ENCODE measurements at regions not wholly inside any gene's neighbourhood (a gene's known extent, or its start where the extent isn't known, plus 50 kb on each side); places are given as distances from the start of the nearest gene placed in this dataset.

- Mint-ChIP-seq H3K4me1 (peaks cover under 1% of the 10 kb centered on the region), H3K27me3 (ENCODE audit: low read depth, poor library complexity) (no peaks in the 10 kb centered on the region), H3K9me3 (peaks cover 9% of the 10 kb centered on the region), H3K4me3 (no peak overlapping the region), H3K27ac (no peak overlapping the region), H3K36me3 (ENCODE audit: low read depth) (no peaks in the 10 kb centered on the region)
- no peak for DNase-seq
- TF ChIP-seq CTCF (IDR thresholded peaks at IDR 0.05), result no peak
Measured at GRCh38 chr5:105922574-105922973, 1748.2 kb downstream of the EFNA5 start.

- no peaks in the 10 kb centered on the region for H3K36me3 Mint-ChIP-seq (ENCODE audit: low read depth)
- DNase-seq, result no peak
- TF ChIP-seq CTCF (IDR thresholded peaks at IDR 0.05), result no peak
Measured at GRCh38 chr5:105922080-105922479, 1748.7 kb downstream of the EFNA5 start.

GRCh38 chr5:105917189-105917588 is 1753.5 kb downstream of the EFNA5 start:
- no peaks in the 10 kb centered on the region for H3K27me3 Mint-ChIP-seq (ENCODE audit: low read depth, poor library complexity)
- H3K27ac Mint-ChIP-seq, result no peak overlapping the region
- no peak for TF ChIP-seq CTCF (IDR thresholded peaks at IDR 0.05)
- no peak overlapping the region for H3K4me3 Mint-ChIP-seq
- DNase-seq, result no peak
- peaks cover 7% of the 10 kb centered on the region for H3K4me1 Mint-ChIP-seq
- H3K9me3 Mint-ChIP-seq, result peaks cover 9% of the 10 kb centered on the region
- H3K36me3 Mint-ChIP-seq (ENCODE audit: low read depth), result no peaks in the 10 kb centered on the region

More at GRCh38 chr5:105922080-105922479, 1748.7 kb downstream of the EFNA5 start:
- H3K9me3 Mint-ChIP-seq, result peaks cover 9% of the 10 kb centered on the region
- peaks cover 5% of the 10 kb centered on the region for H3K4me1 Mint-ChIP-seq
- H3K27ac Mint-ChIP-seq, result no peak overlapping the region
- H3K27me3 Mint-ChIP-seq (ENCODE audit: low read depth, poor library complexity), result no peaks in the 10 kb centered on the region
- no peak overlapping the region for H3K4me3 Mint-ChIP-seq

- no peak overlapping the region for H3K4me3 Mint-ChIP-seq
Measured at GRCh38 chr5:105907016-105907415, 1763.7 kb downstream of the EFNA5 start.

GRCh38 chr5:105905392-105905791 is 1765.3 kb downstream of the EFNA5 start:
- no peak for TF ChIP-seq CTCF (IDR thresholded peaks at IDR 0.05)
- Mint-ChIP-seq H3K27ac (no peak overlapping the region), H3K36me3 (ENCODE audit: low read depth) (no peaks in the 10 kb centered on the region)

More at GRCh38 chr5:105907016-105907415, 1763.7 kb downstream of the EFNA5 start:
- Mint-ChIP-seq H3K4me1 (no peaks in the 10 kb centered on the region), H3K36me3 (ENCODE audit: low read depth) (no peaks in the 10 kb centered on the region), H3K9me3 (no peaks in the 10 kb centered on the region), H3K27me3 (ENCODE audit: low read depth, poor library complexity) (no peaks in the 10 kb centered on the region), H3K27ac (no peak overlapping the region)
- DNase-seq, result no peak
- no peak for TF ChIP-seq CTCF (IDR thresholded peaks at IDR 0.05)

GRCh38 chr5:105903069-105903468 is 1767.7 kb downstream of the EFNA5 start:
- no peaks in the 10 kb centered on the region for H3K27me3 Mint-ChIP-seq (ENCODE audit: low read depth, poor library complexity)
- H3K27ac Mint-ChIP-seq, result no peak overlapping the region
- DNase-seq, result no peak
- no peaks in the 10 kb centered on the region for H3K9me3 Mint-ChIP-seq
- peaks cover 4% of the 10 kb centered on the region for H3K4me1 Mint-ChIP-seq
- no peak for TF ChIP-seq CTCF (IDR thresholded peaks at IDR 0.05)
- no peak overlapping the region for H3K4me3 Mint-ChIP-seq
- H3K36me3 Mint-ChIP-seq (ENCODE audit: low read depth), result no peaks in the 10 kb centered on the region

More at GRCh38 chr5:105905392-105905791, 1765.3 kb downstream of the EFNA5 start:
- no peak for DNase-seq
- H3K4me1 Mint-ChIP-seq, result no peaks in the 10 kb centered on the region
- H3K4me3 Mint-ChIP-seq, result no peak overlapping the region
- H3K27me3 Mint-ChIP-seq (ENCODE audit: low read depth, poor library complexity), result no peaks in the 10 kb centered on the region
- H3K9me3 Mint-ChIP-seq, result no peaks in the 10 kb centered on the region

Data from nephron progenitor cell (in vitro differentiated cells).